ENCODE measurements at regions not wholly inside any gene's neighbourhood (a gene's known extent, or its start where the extent isn't known, plus 50 kb on each side); places are given as distances from the start of the nearest gene placed in this dataset.

GRCh38 chr6:148285205-148285604 lies 57.4 kb upstream of the SASH1 start:
- TF ChIP-seq CTCF (conservative IDR thresholded peaks at IDR 0.05 in 1 of 2, IDR thresholded peaks at IDR 0.05 in 1 of 2; ENCODE audit: extremely low read depth in 1 of 2, insufficient read depth in 1 of 2, low read depth in 1 of 2, low read length in 2 of 2) (no peak), EZH2 (IDR thresholded peaks at IDR 0.05; ENCODE audit: borderline replicate concordance, low read length) (no peak)

Measured in mammary epithelial cell (primary cell).